ENCODE measurements at regions not wholly inside any gene's neighbourhood (a gene's known extent, or its start where the extent isn't known, plus 50 kb on each side); places are given as distances from the start of the nearest gene placed in this dataset.
A peak's percentile ranks its signal among the peaks of the same experiment; 100 is the strongest.
"Not testable (repeated sequence)": the region's sequence is repeated elsewhere in the genome, so short reads cannot be mapped to it uniquely, and the experiment has no call there.

DNA sequence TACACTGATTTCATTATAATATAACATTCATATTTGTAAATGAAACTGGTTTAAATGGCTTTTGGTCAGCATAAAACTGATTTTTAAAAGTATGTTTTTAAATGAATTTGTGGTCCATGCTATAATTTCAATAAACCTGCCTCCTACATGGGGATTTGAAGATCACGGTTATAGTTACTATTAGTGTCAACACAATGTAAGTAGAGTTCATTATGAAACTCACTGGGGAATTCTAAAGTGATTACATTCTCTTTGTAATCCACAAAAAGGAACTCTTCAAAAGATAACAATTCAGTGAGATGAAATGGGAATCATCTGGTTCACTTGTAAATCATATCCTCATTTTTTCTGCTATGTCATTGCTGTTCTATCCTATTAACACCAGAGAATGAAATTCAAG lies 204.5 kb upstream of the G2E3 start:
- DNase-seq (ENCODE audit: extremely low read depth in 1 of 2, low read depth in 1 of 2), result no peak

DNA sequence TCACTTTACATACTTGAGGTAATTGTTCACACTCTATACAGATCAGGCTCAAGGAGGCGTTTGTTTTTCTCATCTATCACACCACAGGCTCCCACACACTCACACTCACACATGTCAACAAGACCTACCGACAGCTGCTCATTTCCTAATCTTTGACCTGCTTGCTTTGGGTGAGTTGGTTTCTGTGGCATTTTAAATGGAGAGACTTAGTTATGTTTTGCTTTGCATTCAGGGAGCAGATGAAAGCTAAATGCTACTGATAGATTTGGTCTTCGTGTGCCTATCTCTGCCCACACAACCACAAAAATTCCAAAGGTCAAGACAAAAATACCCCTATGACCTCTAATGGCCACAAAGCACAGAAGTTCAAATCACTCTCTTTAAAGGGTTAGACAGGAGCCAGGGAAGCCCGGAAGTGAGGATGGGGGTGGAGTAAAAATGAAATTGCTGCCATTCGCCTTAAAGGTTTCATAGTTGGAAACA lies 203.5 kb upstream of the G2E3 start:
- no peak for DNase-seq (ENCODE audit: extremely low read depth in 1 of 2, low read depth in 1 of 2)

DNA sequence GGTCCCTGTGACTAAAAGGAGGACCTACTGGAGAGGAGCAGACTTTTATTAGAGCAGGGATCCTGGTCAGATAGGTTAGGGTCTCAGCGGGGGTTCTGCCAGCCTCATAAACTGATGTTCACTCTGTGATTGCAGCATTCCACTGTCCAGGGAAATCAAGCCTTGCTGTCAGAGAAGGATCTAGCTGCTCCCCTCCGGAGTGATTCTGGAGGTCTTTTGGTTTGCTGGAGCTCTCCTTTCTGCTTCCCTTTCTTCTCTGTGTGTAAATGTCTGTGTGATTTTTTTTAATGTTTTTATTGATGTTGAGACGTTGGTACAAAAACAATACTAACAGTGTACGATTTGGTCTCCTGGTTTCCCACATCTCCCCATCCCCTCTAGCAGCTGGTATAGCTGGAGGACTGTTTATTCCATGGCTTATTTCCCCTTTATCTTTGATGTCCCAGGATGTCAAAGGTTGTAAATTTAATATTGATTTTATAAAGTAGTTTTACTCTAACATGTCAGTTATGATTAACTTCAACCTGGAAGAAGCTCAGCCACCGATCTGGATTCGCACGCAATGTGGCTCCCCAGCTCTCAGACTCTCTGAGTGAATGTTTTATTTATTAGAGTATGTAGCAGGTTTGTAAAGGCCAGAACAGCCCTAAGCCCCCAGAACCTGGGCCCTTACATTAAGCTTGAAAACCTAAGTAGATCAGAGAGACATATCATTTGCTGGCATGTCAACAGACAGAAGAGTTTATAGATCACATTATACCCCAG lies 202.3 kb upstream of the G2E3 start:
- no peak for DNase-seq (ENCODE audit: extremely low read depth in 1 of 2, low read depth in 1 of 2)

- DNase-seq (ENCODE audit: extremely low read depth in 1 of 2, low read depth in 1 of 2), result no peak
Observed at GRCh38 chr14:30357791-30358190, 201.2 kb upstream of the G2E3 start.

GRCh38 chr14:30362369-30363218 lies 196.4 kb upstream of the G2E3 start:
- DNase-seq (ENCODE audit: extremely low read depth in 1 of 2, low read depth in 1 of 2), result no peak

DNA sequence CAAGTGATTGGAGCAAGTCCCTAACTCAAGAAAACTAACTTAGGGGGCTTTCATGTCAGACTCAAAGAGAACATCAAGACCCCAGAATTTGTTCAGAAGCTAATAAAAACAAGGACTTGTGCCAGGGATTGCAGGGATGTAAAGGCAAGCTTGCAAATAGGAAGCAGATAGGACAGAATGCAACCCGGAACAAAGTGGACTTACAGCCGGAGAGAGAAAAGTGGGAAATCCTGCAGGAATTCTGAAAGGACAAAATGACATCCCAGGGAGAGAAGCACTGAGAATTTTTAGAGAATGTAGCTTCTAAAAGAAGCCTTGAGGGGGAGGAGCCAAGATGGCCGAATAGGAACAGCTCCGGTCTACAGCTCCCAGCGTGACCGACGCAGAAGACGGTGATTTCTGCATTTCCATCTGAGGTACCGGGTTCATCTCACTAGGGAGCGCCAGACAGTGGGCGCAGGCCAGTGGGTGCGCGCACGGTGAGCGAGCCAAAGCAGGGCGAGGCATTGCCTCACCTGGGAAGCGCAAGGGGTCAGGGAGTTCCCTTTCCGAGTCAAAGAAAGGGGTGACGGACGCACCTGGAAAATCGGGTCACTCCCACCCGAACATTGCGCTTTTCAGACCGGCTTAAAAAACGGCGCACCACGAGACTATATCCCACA lies 195.6 kb upstream of the G2E3 start:
- DNase-seq (ENCODE audit: extremely low read depth in 1 of 2, low read depth in 1 of 2), result not testable (repeated sequence)

GRCh38 chr14:30369502-30370180 lies 189.3 kb upstream of the G2E3 start:
- no peak for DNase-seq (ENCODE audit: extremely low read depth in 1 of 2, low read depth in 1 of 2)

- no peak for DNase-seq (ENCODE audit: extremely low read depth in 1 of 2, low read depth in 1 of 2)
Observed at GRCh38 chr14:30373053-30373452, 185.9 kb upstream of the G2E3 start.

GRCh38 chr14:30373526-30373925 lies 185.4 kb upstream of the G2E3 start:
- DNase-seq (ENCODE audit: extremely low read depth in 1 of 2, low read depth in 1 of 2), result no peak

DNA sequence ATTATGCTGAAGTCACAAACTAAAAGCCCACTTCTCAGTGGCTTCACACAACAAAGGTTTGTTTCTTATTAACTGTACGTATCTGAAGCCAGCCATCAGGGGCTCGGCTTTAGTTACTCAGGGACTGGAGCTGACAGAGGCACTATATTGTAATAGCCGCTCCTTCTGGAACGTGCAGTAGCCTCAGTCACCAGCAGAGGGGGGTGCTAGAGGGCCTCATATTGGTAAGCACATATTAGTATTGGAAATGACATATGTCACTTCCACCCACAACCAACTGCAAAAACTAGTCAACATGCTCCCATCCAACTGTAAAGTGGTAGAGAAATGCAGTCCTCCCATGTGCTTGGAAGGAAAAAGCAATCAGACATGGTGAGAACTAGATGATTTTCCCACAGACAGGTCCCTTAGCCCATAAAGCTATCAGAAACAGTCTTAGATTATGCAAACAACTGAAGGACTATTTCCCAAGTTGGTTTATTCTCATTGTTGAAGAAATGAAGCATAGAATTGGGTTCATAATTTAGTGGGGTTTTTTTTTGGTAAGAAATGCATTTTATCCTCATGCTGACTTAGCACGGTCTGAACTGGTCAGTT lies 183.6 kb upstream of the G2E3 start:
- peak in 1 of 2 donors; percentile 22 for DNase-seq (ENCODE audit: extremely low read depth in 1 of 2, low read depth in 1 of 2)

DNA sequence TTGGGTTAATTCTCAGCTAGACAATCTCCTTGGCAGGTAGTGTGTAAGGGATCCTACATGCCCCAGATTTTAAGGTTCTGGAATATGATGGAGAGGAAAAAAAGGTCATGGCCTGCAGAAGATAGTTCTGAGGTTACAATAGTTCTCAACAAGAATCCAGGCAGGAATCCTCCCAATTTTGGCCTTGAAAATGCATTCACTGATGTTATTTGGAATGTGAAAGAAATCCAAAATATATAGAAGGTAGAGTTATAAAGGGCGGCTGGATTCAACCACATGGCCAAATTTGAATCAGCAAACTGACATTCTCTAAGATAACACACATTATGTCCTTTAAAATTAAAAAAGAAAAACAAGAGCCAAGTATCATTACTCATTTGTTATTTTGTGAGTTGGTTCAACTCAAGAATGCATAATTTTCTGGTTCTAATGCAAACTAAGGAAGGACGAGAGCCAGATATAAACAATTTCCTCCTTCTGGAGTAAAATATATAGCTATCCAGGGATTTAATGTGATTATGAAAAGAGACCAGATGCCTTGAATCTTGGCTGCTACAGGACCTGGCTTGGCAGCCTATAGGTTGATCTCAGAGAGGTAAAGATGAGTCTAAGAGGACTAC lies 177.0 kb upstream of the G2E3 start:
- DNase-seq (ENCODE audit: extremely low read depth in 1 of 2, low read depth in 1 of 2), result no peak

GRCh38 chr14:30385925-30386324 lies 173.0 kb upstream of the G2E3 start:
- DNase-seq (ENCODE audit: extremely low read depth in 1 of 2, low read depth in 1 of 2), result no peak

GRCh38 chr14:30387871-30388270 lies 171.1 kb upstream of the G2E3 start:
- DNase-seq (ENCODE audit: extremely low read depth in 1 of 2, low read depth in 1 of 2), result no peak

GRCh38 chr14:30389134-30389876 lies 169.7 kb upstream of the G2E3 start:
- DNase-seq (ENCODE audit: extremely low read depth in 1 of 2, low read depth in 1 of 2), result no peak

DNA sequence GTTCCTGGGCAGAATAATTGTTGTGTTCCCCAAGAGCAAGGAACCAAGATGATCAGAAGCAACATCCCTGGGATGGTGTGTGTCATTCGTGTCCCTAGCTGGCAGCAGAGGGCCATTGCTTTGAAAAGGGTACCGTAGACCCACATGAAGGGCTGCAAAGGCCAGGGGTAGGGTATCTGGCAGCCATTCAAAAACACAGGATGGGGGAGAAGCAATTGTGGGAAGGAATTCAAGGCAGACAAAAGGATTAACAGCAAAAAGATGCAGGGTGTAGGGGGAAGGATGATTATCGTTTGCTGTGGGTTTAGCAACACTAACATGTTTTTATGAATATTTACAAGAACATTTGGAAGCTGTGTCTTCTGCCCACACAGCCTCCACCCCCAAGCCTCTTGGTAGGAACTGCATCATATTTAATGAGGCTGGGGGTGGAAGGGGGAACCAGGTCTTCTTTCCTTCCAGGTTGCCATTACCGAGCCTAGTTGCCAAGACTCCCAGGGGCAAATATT lies 169.0 kb upstream of the G2E3 start:
- DNase-seq (ENCODE audit: extremely low read depth in 1 of 2, low read depth in 1 of 2), result no peak

DNA sequence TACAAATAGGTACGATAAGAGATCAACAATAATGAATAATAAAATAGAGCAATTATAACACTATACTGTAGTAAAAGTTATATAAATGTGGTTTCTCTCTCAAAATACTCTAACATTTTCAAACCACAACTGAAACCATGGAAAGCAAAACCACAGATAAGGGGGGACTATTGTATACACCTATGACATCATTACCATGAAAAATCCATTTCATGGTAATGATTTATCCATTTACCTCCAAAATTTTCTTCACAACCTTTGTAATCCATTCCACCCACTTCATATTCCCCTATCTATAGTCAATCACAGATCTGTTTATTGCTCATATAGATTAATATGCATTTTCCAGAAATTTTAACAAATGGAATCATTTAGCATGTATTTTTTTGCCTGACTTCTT lies 163.9 kb upstream of the G2E3 start:
- no peak for DNase-seq (ENCODE audit: extremely low read depth in 1 of 2, low read depth in 1 of 2)

DNA sequence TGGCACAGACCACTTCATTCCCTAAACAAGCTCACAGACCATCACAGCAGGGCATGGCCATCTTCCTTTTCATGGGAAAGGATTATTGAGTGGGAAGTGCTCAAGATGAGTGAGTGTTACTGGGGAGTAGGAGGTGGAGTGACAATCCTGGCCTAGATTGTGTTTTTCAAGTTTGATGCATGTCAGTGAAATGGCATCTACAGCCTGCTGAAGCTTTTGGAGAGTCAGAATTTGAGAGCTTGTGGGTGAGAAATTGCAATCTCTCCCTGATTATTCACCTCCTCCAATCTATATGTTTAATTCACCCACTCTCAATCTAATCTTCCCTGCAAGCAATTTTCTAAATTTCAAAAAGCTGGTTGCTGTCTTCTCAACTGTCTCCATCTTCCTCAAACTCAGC lies 156.1 kb upstream of the G2E3 start:
- DNase-seq (ENCODE audit: extremely low read depth in 1 of 2, low read depth in 1 of 2), result no peak

GRCh38 chr14:30403791-30404190 lies 155.2 kb upstream of the G2E3 start:
- DNase-seq (ENCODE audit: extremely low read depth in 1 of 2, low read depth in 1 of 2), result no peak

GRCh38 chr14:30409508-30410015 lies 149.4 kb upstream of the G2E3 start:
- not testable (repeated sequence) for DNase-seq (ENCODE audit: extremely low read depth in 1 of 2, low read depth in 1 of 2)

Data from activated CD8-positive, alpha-beta memory T cell treated with anti-CD3 and anti-CD28 coated beads for 1 hour (primary cell).